CD1c-positive myeloid dendritic cell (primary cell): ENCODE measurements at regions not wholly inside any gene's neighbourhood (a gene's known extent, or its start where the extent isn't known, plus 50 kb on each side); places are given as distances from the start of the nearest gene placed in this dataset.

Experiments
- DNase-seq: peaks from one replicate; pipeline ENCODE4 v3.0.0-alpha.2; 2016; ENCODE audit errors: extremely low spot score

DNA sequence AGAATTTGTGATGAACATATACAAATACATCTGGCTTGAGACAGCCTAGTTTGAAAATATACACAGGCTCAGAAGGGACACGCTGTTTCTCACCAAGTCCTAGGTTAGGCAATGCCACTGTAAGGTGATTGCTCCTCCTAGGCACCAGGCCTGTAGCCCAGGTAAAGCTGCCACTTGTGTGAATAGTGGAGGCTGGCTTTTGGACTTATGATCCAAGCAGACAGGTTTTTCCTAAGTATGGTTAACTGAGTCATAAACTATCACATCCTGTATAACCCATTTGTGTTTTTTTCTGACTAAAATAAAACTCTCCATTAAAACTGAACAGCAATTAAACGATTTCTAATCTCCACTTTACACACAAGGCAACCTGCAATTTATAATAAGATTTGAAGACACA, 81.0 kb downstream of the SEMA4F start:
- no peak for DNase-seq

GRCh38 chr2:74735564-74735963, 81.5 kb downstream of the SEMA4F start:
- no peak for DNase-seq

GRCh38 chr2:74736589-74736988, 82.5 kb downstream of the SEMA4F start:
- no peak for DNase-seq

DNA sequence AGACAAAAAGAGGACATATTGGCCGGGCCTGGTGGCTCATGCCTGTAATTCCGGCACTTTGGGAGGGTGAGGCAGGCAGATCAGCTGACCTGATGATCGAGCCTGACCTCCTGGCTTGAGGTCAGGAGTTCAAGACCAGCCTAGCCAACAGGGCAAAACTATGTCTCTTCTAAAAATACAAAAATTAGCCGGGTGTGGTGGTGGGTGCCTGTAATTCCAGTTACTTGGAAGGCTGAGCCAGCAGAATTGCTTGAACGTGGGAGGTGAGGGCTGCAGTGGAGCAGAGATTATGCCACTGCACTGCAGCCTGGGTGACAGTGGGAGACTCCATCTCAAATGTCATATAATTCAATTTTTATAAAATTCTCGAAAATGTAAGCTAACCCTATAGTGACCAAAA, 84.5 kb downstream of the SEMA4F start:
- DNase-seq: no peak

DNA sequence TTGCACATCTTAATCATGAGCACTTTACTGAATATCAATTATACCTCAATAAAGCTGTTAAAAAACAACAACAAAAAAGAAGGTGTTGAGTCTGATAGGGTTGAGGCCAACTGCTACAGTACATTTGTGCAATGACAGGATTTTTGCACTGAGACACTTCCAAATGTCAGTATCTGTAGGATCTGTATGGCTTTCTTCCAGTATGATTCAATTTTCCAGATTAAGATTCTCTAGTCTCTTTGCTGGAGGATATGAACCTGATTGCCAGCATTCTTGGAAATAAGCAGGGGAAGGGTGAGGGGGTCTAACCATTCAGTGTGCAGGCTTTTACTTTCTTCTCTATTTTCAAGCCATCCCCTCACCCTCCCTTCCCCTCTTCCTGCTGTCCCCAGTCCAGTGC, 85.1 kb downstream of the SEMA4F start:
- DNase-seq: no peak

DNA sequence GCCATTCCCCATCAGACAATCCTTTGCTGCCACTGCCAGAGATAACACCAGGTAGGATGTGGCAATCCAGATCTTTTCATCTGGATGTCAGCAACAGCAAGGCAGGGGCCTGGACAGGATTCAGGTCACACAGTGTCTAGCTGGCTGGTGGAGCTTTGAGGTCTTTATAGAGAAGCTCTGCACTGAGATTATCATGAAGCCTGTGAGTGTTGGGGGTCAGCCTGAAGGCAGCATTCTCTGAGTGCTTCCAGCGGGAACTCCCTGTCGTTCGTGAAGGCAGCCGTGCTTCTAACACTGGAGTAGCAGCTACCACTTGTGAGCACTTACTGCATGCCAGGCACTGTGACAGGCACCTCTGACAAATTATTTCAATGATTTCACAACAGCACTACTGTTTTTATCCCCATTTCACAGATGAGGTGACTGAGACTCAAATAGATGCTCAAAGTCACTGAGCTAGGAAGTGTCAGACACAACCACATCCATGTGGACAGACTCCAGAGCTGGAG, 85.7 kb downstream of the SEMA4F start:
- no peak for DNase-seq

GRCh38 chr2:74740395-74740740, 86.3 kb downstream of the SEMA4F start:
- DNase-seq: no peak

DNA sequence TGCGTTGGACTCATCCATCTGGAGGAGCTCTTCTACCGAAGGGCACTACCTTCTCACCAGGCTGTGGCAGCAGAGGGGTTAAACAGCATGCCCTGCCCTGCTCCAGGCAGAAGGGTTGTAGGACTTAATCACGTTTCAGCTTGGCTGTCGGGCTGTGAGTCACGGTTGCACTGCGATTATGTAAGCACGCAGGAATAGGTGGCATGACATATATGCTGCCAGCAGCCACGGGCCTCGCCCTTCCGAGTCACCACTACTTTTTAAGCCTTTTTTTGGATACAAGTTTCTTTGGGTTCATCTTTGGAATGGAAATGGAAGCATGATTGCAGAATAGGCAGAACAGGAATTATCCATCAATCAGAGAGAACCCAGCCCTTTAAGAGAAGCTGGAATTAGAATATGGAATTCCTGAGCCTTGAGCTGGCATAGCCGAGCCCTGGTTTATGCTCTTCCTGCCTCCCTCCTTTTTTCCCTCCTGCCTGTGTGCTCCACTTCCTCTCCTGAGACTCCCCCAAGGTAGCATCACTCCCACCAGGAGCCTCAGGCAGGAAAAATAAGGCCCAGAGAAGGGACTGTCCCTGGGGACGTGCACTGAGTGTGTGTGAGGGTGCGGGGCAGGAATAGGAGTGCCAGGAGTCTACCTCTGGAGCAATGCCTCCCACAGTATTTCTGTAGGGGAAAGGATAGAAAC, 86.8 kb downstream of the SEMA4F start:
- peak; percentile 79 for DNase-seq

GRCh38 chr2:74741629-74742028, 87.6 kb downstream of the SEMA4F start:
- peak; percentile 40 for DNase-seq

- DNase-seq: no peak
Observed at GRCh38 chr2:74742471-74742870, 88.4 kb downstream of the SEMA4F start.

- no peak for DNase-seq
Observed at GRCh38 chr2:74743039-74743438, 89.0 kb downstream of the SEMA4F start.

DNA sequence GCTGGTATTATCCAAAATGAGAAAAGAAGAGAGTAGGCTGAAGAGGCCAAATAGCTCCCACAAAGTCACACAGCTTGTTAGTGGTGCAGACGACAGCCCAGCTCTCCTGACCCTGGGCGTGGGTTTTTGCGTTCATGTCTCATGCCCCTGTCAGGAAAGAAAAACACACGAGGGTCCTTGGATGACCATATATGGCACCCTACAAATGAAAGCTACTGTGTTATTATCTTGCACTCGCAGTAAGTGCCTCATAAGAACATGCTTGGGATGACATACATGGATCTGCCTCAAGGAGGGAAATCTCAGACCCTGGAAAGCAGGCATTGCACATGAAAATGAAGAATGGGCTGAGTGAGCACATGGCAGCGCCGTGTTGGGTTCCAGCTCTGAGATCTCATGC, 89.7 kb downstream of the SEMA4F start:
- no peak for DNase-seq

DNA sequence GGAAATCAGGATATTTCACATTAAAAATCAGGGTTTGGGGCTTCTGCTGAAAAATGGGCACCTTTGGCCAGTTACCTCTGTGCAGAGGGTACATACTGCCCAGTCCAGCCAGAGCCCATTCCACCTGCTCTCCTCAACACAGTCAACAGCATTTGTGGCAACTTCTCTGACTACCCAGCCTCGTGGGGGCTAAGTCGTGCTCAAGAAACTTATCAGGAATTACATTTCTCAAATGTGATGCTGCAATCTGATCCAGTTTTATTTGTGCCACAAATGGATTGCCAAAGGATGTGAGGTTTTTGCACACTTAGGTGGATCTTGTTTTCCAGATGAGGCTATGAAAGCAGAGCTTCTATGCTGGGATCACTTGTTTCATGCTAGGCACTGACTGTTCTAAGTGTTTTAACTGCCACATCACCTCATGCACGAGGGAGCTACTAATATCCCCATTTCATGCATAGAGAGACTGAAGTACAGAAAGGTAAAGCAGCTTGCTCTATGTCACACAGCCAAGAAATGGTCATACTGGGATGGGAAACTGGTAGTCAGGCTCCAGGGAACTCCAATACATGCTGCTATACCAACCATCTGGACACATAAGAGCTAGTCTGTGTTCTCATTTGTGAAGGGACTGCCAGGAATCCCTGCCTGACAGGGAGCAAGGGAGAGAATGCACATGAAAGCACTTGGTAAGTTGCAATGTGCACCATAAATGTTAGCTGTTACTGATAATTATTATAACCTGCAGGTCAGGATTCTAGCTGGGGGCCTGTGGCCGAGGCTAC, 89.0 kb upstream of the HK2 start:
- DNase-seq: no peak

DNA sequence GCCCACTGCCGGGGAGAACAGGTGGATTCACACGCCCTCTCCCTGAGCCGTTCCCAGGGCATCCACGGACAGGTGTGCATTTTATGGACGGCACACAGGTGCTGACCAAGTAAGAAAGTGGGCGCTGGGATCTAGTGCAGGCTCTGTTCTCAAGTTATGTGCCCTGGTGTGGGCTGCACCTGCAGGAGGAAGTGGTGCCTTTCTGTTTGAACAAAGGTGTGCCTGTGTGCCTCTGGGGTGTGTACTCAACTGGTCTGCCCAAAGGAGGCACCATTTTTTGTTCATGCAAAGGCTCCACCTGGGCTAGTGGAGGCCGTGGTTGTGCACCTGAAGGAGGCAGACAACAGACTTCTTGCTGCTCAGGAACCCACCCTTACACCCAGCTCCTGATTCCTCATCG, 88.2 kb upstream of the HK2 start:
- DNase-seq: no peak

DNA sequence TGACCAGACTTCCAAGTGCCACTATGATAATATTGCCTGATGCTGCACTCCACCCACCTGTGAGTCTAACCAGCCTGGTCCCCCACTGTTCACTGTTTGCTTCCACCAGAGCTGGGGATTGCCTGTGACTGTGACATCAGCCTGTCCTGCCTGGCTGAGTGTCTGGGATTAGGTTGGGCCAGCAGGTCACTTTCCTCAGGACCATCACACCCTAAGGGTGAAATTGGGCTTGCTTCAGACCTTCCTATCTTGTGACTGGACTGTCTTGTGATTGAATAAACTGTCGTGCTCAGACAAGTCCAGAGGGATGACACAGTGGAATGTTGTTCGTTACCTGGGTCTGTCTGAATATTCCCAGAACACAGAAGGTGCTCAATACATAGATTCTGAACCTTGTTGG, 87.4 kb upstream of the HK2 start:
- no peak for DNase-seq

DNA sequence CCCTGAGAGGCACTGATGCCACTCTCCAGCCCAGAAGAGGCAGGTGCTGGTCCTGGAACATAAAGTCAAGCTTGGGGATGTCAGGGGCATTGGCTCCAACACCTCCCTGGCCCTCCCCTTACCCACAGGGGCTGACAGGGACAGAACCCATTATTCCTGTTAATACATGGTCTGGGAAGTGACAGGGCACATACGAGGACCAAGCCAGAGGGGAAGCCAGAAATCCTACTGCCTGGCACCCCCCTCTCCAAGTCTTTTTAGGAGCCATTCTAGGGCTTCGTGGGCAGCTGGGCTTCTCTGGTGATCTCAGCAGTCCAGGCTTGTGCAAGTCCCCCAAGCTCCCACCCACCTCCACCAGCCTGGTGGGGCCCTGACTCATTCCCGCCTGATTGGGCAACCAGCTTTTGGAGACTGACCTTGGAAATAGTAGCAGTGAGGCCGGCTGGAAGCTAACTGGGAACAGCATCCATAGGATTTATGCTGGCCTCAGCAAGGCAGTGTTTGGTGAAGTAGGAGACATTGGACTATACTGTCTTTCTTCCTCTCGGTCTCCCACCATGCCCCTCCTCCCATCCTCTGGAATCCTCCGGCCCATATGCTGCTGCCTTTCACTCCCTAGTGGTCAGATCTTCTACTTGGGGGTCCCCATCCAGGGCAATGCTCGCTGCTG, 86.4 kb upstream of the HK2 start:
- peak; percentile 68 for DNase-seq

- DNase-seq: no peak
Observed at GRCh38 chr2:74748665-74749064, 85.3 kb upstream of the HK2 start.

GRCh38 chr2:74749432-74749831, 84.5 kb upstream of the HK2 start:
- DNase-seq: no peak

GRCh38 chr2:74751981-74752851, 81.7 kb upstream of the HK2 start:
- no peak for DNase-seq

DNA sequence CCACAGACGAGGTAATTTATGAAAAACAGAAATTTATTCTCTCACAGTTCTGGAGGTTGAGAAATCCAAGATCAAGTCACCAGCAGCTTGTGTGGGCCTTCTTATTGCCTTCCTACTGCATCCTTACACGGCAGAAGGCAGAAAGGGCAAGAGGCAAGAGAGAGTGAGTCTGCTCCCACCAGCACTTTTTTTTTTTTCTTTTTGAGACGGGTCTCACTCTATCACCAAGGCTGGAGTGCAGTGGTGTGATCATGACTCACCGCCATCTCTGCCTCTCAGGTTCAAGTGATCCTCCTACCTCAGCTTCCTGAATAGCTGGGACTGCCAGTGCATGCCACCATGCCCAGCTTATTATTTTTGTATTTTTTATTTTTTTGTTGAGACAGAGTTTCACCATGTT, 78.5 kb upstream of the HK2 start:
- peak; percentile 28 for DNase-seq

DNA sequence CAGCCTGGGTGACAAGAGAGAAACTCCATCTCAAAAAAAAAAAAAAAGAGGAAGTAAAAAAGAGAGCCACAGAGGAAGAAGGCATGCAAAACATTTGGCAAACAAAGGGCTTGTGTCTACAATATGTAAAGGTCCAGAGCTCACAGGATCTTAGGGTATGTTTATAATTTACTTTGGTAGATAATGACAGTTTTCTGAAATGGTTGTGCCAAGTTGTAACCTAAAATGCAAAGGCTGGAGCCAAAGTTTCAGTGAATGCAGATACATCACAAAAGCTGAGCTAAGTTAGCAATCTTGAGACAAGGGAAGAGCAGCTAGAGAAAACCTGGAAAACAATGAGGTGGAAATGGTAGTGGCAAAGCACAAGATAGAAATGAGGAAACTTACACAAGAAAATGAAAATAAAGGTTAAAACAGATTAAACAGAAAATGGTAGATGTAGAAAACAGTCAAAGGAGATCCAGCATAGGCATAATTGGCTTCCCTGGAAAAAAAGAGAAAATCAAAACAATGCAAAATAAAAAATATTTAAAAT, 77.5 kb upstream of the HK2 start:
- peak; percentile 16 for DNase-seq

GRCh38 chr2:74759986-74760385, 73.9 kb upstream of the HK2 start:
- DNase-seq: no peak
